ENCODE measurements at regions not wholly inside any gene's neighbourhood (a gene's known extent, or its start where the extent isn't known, plus 50 kb on each side); places are given as distances from the start of the nearest gene placed in this dataset.
"Not testable (repeated sequence)": the region's sequence is repeated elsewhere in the genome, so short reads cannot be mapped to it uniquely, and the experiment has no call there.

DNA sequence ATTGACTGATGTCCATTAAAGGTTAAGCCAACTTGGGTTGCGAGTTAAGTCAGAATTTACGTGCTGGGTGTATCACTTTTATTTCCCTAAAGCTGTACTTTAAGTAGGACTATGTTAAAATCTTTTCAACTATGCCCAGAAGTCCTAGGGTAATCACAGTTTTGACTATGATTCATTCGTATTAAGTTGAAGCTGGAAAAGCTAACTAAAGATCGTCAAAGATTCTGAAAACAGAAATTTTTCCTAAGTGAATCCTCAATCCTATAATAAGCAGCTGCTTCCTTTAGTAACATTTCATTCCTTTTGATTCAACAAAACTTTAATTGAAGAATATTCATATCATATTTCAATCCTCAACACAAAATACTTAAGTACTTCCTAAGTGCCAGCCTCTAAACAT lies 460.4 kb downstream of the ACTL7B start:
- no peak overlapping the region for H3K4me3 ChIP-seq (ENCODE audit: low read depth, low read length)
- TF ChIP-seq POLR2A (IDR thresholded peaks at IDR 0.05; ENCODE audit: extremely low read depth, insufficient read length) (no peak), MAX (IDR thresholded peaks at IDR 0.05; ENCODE audit: low read depth, low read length) (no peak), MYC (IDR thresholded peaks at IDR 0.05; ENCODE audit: low read depth, low read length) (no peak), CTCF (IDR thresholded peaks at IDR 0.05; ENCODE audit: low read depth, low read length) (no peak)
- DNase-seq (ENCODE audit: low read depth): no peak

DNA sequence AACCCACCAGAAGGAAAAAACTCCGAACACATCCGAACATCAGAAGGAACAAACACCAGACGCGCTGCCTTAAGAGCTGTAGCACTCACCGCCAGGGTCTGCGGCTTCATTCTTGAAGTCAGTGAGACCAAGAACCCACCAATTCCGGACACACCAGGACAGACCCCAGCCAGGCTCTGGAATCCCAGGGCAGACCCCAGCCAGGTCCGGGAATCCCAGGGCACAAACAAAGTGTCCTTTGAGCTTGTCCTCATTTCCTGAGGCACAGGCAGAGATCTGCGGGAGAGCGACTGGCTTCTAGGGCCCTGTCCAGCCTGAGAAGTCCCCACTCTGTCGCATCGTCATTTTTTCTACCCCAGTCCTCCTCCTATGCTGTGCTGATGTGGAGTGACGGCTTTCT lies 461.1 kb downstream of the ACTL7B start:
- no peak for TF ChIP-seq CTCF (IDR thresholded peaks at IDR 0.05; ENCODE audit: low read depth, low read length)
- TF ChIP-seq POLR2A (IDR thresholded peaks at IDR 0.05; ENCODE audit: extremely low read depth, insufficient read length): no peak
- no peak for TF ChIP-seq MYC (IDR thresholded peaks at IDR 0.05; ENCODE audit: low read depth, low read length)
- no peak for TF ChIP-seq MAX (IDR thresholded peaks at IDR 0.05; ENCODE audit: low read depth, low read length)
- no peak overlapping the region for H3K4me3 ChIP-seq (ENCODE audit: low read depth, low read length)
- DNase-seq (ENCODE audit: low read depth): no peak

- DNase-seq (ENCODE audit: low read depth); H3K4me3 ChIP-seq (ENCODE audit: low read depth, low read length): not testable (repeated sequence)
Observed at GRCh38 chr9:108393481-108394001, 462.2 kb downstream of the ACTL7B start.

DNA sequence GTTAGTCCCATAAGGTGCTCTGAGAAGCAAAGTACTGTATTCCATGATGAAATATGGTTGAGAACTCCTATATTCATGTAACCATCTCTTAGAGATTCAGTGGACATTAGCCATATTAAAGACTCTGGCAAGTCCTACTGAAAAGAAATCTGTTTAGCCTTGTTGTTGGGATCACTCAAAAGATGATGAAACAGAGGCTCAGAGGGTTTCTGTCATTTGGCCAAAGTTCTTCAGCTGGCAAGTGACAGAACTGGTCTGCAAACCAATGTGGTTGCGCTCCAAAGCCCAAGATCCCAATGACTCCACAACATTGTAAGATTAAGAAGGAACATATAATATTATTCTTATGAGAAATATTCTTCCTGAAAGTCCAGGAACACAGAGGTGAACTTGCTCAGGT lies 462.9 kb downstream of the ACTL7B start:
- no peak for TF ChIP-seq MAX (IDR thresholded peaks at IDR 0.05; ENCODE audit: low read depth, low read length)
- TF ChIP-seq POLR2A (IDR thresholded peaks at IDR 0.05; ENCODE audit: extremely low read depth, insufficient read length): no peak
- no peak for TF ChIP-seq MYC (IDR thresholded peaks at IDR 0.05; ENCODE audit: low read depth, low read length)
- no peak for TF ChIP-seq CTCF (IDR thresholded peaks at IDR 0.05; ENCODE audit: low read depth, low read length)

GRCh38 chr9:108389056-108389455 lies 466.7 kb downstream of the ACTL7B start:
- TF ChIP-seq CTCF (IDR thresholded peaks at IDR 0.05; ENCODE audit: low read depth, low read length): no peak
- TF ChIP-seq MAX (IDR thresholded peaks at IDR 0.05; ENCODE audit: low read depth, low read length): no peak
- DNase-seq (ENCODE audit: low read depth): no peak
- no peak overlapping the region for H3K4me3 ChIP-seq (ENCODE audit: low read depth, low read length)

More for the DNA sequence above, 462.9 kb downstream of the ACTL7B start:
- DNase-seq (ENCODE audit: low read depth): no peak
- H3K4me3 ChIP-seq (ENCODE audit: low read depth, low read length): no peak overlapping the region

- DNase-seq (ENCODE audit: low read depth): no peak
- TF ChIP-seq POLR2A (IDR thresholded peaks at IDR 0.05; ENCODE audit: extremely low read depth, insufficient read length): no peak
- TF ChIP-seq MAX (IDR thresholded peaks at IDR 0.05; ENCODE audit: low read depth, low read length): no peak
- no peak for TF ChIP-seq CTCF (IDR thresholded peaks at IDR 0.05; ENCODE audit: low read depth, low read length)
- TF ChIP-seq MYC (IDR thresholded peaks at IDR 0.05; ENCODE audit: low read depth, low read length): no peak
- no peak overlapping the region for H3K4me3 ChIP-seq (ENCODE audit: low read depth, low read length)
Observed at GRCh38 chr9:108386859-108387384, 468.9 kb downstream of the ACTL7B start.
